Activated naive CD4-positive, alpha-beta T cell treated with anti-CD3 and anti-CD28 coated beads, Interleukin-2, amount 50 U/mL, for 72 hours (primary cell): ENCODE measurements at regions not wholly inside any gene's neighbourhood (a gene's known extent, or its start where the extent isn't known, plus 50 kb on each side); places are given as distances from the start of the nearest gene placed in this dataset.

ENCODE experiments used
- ATAC-seq, 2 donors: fragments of 150-1000 bp; cut with Tn5 transposase; 2 replicates each; pipeline ENCODE4 v1.10.0; 2021; ENCODE audit warnings: mild to moderate bottlenecking in 2 of 2, moderate library complexity in 2 of 2
- DNase-seq, 2 donors: peaks; one replicate each; pipeline ENCODE4 v3.0.0; 2021 to 2022; ENCODE audit warnings: low spot score in 2 of 2
- H3K27ac Mint-ChIP-seq, 2 donors: one replicate each; pipeline ENCODE4 v1.8.0; 2022; ENCODE audit warnings: mild to moderate bottlenecking in 2 of 2, mixed read lengths in 2 of 2
- H3K36me3 Mint-ChIP-seq, 2 donors: one replicate each; pipeline ENCODE4 v1.8.0; 2022; ENCODE audit warnings: mixed read lengths in 2 of 2
- H3K9me3 Mint-ChIP-seq, 2 donors: one replicate each; pipeline ENCODE4 v1.8.0; 2022; ENCODE audit warnings: mixed read lengths in 2 of 2

DNA sequence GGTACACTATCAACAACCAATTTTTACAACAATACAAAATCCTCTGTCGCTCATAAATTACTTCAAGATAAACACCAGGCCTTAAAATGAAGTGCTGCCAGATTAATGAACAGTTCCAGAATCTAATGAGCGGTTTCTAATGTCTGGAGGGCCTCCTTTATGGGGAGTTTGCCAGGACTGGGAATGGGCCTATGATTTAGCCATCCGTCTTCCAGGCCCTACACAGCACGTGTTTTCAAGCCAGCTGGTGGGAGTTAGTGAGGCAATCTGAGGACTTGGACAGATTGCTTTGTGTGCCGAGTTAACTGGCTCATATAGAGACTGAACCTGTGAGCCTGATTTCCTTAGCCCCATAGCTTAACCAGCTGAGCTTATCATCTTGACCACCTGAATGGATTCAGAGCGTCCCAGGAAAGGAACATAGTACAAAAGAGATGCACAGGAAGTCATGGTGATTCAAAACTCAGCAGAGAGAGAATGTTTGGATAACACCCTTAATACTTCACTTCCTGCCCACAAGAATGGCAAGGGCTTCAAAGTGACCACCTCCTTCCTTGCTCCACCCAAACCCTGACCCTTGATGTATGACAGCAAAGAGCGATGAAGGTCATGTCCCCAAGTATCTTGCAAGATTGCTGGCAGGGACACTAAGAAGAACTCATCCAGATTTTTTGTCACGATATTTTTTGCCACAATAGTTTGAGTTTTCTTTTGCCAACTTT, 143.5 kb downstream of the SLC30A10 start:
- no peak for DNase-seq
- no peak overlapping the region for H3K27ac Mint-ChIP-seq
- H3K9me3 Mint-ChIP-seq: peaks cover 5 to 13% of the 10 kb centered on the region in 2 donors
- H3K36me3 Mint-ChIP-seq: no peaks in the 10 kb centered on the region
- ATAC-seq: no peak

DNA sequence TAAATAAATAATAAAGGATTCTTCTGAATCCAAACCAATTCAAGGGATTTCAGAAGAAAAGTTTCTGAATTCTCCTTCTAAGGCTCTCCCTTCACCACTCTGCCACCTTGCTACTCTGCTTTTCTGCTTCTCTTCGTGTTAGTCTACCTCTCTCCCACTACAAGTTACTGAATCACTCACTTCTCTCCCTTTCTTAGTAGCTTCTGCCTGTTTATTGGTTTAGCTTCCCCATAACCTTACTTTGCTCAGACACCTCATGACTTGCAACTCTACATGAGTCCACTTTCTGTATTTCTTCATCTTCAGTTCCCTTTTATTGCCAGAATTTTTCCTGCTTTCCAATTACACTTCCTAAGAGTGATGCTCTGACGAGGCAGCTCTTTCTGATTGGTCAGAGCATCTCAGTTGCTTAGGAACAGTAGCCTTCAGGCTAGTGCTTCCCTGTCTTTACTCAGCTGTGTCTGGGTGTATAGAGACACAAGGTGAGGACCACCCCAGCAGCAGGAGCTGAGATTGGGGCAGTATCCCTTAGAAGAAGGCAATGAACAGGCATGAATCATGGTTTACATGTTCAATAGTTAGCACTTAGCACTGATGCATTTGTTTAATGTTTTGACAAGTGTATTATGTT, 144.6 kb downstream of the SLC30A10 start:
- no peak for ATAC-seq
- no peaks in the 10 kb centered on the region for H3K36me3 Mint-ChIP-seq
- DNase-seq: no peak
- peaks cover 5 to 13% of the 10 kb centered on the region in 2 donors for H3K9me3 Mint-ChIP-seq
- no peak overlapping the region for H3K27ac Mint-ChIP-seq

DNA sequence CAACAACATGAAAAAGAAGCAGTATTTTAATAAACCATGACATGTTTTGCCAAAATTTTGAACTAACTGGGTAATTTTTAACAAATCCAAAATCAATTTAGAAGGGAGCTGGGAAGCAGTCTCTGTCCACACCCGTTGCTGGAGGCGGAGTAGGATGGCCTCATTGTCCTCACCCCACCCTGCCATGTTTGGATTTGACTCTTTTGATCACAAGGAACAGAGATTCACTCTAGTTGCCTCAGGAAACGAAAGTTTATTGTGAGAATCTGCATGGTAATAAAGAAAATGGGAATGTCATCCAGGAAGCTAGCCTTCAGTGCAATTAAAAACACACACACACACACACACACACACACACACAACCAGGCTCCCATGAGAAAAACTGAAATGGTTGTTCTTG, 145.4 kb downstream of the SLC30A10 start:
- Mint-ChIP-seq H3K9me3 (peaks cover 5 to 13% of the 10 kb centered on the region in 2 donors), H3K36me3 (no peaks in the 10 kb centered on the region), H3K27ac (no peak overlapping the region)
- ATAC-seq (no peak), DNase-seq (no peak)

DNA sequence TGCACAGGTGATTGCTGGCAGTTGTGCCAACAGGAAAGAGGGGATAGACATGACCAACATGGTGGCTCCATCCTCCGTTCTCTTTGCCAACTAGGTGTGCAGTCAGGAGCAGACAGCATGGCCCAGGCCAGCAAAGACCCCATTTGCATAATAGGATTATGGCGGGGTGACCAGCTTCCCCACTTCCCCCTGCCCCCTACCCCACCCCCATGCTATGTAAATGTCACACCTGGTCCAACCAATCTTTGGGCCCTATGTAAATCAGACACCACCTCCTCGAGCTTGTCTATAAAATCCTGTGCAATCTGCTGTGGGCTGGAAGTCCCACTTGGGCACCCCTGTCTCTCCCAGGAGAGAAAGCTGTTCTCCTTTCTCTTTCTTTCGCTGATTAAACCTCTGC, 146.0 kb downstream of the SLC30A10 start:
- Mint-ChIP-seq H3K36me3 (no peaks in the 10 kb centered on the region), H3K27ac (no peak overlapping the region), H3K9me3 (peaks cover 5 to 13% of the 10 kb centered on the region in 2 donors)
- no peak for ATAC-seq
- DNase-seq: no peak

DNA sequence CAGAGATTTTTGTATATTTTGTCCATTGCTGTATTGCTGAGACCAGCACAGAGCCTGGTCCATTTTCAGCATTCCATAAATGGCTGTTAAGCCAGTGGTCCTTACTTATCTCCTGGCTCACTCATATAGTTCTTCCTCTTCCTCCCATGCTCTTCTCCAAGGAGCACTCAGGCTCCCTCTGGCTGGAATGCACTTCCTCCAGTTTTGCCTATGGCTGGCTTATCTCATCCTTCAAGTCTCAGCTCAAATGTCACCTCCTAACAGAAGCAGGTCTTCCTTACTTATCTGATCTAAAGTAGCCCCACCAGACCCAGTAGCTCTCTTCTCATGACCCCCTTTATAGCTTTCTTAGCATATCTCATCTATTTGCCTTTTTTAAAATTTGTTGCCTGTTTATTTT, 146.9 kb downstream of the SLC30A10 start:
- ATAC-seq: no peak
- Mint-ChIP-seq H3K27ac (no peak overlapping the region), H3K36me3 (no peaks in the 10 kb centered on the region), H3K9me3 (peaks cover 5 to 13% of the 10 kb centered on the region in 2 donors)
- no peak for DNase-seq

DNA sequence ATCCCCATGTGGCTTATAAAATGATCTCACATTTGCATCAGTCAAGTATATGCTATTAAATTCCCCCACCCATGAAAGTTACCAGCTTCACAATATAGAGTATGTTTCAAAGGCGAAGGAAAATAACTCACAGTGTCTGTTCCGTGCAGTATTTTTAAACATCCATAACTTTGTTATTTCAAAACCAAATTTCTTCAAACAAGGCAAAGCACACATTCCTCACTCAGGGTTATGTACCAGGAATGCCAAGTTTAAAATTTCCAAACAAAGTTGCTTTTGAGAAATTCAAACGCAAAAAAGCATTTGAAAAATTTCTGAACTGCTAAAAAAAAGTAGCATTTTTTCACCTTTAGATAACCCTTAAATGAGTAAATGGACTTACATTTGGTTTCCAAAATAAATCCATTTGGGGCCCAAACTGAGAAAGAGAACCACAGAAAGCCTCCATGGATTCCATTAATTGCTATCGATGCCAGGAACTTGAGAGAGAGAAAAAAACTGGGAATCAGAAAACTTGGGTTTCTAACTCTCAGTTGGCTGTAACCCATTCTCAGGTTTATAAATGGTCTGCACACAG, 149.5 kb downstream of the SLC30A10 start:
- no peak for ATAC-seq
- Mint-ChIP-seq H3K36me3 (no peaks in the 10 kb centered on the region), H3K9me3 (peaks cover 8 to 12% of the 10 kb centered on the region in 2 donors), H3K27ac (no peak overlapping the region)
- no peak for DNase-seq

DNA sequence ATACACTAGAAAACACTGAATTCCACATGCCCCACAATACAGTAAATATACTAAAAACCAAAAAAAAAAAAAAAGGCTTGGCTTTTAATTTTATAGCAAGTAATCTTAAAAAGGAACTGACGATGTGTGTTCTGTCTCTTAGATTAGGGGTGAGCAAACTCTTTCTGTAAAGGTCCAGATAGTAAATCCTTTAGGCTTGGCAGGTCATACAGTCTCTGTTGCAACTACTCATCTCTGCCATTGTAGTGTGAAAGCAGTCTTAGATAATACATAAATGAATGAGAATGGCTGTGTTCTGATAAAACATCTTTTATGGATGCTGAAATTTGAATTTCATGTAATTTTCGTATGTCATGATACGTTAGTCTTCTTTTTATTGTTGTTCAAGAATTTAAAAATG, 150.2 kb downstream of the SLC30A10 start:
- no peaks in the 10 kb centered on the region for H3K36me3 Mint-ChIP-seq
- no peak overlapping the region for H3K27ac Mint-ChIP-seq
- DNase-seq (no peak), ATAC-seq (no peak)
- H3K9me3 Mint-ChIP-seq: peaks cover 12 to 16% of the 10 kb centered on the region in 2 donors

DNA sequence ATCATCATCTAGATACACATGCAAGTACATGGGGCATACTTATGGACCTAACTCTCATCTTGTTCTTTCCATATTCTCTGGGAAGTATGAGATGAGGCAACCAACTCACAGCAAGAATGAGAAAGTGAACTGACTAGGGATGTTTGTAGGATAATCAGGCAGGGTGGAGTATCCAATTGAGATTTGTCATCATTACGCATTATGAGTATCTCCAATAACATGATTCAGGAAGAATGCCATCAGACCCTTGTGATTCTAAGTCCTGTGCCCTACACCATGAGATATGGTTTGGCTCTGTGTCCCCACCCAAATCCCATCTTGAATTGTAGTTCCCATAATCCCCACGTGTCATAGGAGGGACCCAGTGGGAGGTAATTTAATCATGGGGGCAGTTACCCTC, 154.0 kb downstream of the SLC30A10 start:
- no peak overlapping the region for H3K27ac Mint-ChIP-seq

DNA sequence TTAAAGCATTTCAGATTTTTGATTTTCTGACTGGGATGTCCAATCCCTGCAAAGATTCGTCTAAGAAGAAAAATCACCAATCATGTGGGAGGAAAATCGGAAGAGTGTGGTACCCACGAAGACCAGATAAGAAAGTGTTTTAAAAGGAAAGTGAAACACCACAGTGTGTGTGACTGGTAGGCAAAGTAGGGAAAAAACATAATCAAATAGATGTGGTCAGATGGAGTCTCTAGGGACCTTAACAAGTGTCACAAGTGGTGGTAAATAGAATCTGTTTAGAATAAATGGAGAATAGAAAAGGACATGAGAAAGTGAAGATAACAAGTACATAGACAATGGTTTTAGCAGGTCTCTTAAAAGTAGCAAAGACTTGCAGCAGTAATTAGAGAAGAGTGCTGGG, 154.6 kb downstream of the SLC30A10 start:
- ATAC-seq (no peak), DNase-seq (no peak)
- H3K9me3 Mint-ChIP-seq: peaks cover 15 to 25% of the 10 kb centered on the region in 2 donors
- no peak overlapping the region for H3K27ac Mint-ChIP-seq
- no peaks in the 10 kb centered on the region for H3K36me3 Mint-ChIP-seq

More for the DNA sequence above, 154.0 kb downstream of the SLC30A10 start:
- ATAC-seq (no peak), DNase-seq (no peak)
- no peaks in the 10 kb centered on the region for H3K36me3 Mint-ChIP-seq
- H3K9me3 Mint-ChIP-seq: peaks cover 11 to 19% of the 10 kb centered on the region in 2 donors

DNA sequence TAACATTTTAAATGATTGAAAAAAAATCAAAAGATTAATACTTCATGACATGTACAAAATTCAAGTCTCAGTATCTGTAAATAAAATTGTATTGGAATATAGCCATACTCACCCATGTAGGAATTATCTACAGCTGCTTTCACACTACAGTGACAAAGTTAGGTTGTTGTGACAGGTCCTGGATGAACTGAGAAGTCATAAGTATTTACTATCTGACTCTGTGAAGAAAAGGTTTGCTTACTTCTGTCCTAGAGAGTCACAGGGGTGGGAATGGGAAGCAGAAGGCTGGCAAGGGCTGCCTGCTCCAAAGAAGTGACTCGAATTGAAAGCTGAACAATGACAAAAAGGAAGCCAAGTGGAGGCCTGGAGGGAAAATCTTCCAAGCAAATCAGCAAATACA, 155.2 kb downstream of the SLC30A10 start:
- ATAC-seq (no peak), DNase-seq (no peak)
- H3K36me3 Mint-ChIP-seq: no peaks in the 10 kb centered on the region
- peaks cover 19 to 28% of the 10 kb centered on the region in 2 donors for H3K9me3 Mint-ChIP-seq
- no peak overlapping the region for H3K27ac Mint-ChIP-seq

DNA sequence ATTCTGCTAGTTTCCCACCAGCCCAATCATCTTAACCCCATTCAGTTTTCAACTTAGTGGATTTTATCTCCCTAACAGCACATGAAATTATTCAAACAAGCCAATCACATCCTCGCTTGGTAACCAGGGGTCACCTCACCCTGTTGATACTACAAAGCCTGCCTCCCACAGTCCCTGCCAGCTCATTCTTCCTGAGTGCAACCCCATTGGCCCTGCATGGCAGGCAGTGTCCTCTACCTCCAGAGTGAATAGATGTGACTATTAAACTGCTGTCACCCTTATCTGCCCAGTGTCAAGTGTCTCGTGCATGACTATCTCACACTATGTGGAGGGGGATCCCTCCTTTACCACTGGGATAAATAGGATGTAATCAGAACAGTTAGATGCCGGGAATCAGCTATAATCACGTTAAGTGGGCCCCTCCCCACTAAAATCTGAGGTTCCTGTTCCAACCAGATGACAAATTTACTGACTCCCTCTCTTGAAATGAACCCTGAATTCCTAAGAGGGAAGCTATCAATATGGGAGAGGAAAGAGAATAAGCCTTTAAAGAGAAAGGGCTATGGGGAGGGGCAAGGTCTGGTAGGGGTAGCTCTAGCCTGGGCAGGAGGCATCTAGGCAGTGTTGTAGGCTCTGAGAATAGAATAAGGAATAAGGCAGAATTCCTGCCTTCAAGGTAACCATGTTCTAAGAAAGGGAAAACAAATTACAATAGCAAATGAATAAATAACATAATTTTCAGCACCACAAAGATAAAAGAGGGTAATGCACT, 155.9 kb downstream of the SLC30A10 start:
- Mint-ChIP-seq H3K9me3 (peaks cover 19 to 28% of the 10 kb centered on the region in 2 donors), H3K27ac (no peak overlapping the region), H3K36me3 (no peaks in the 10 kb centered on the region)
- ATAC-seq (no peak), DNase-seq (no peak)

DNA sequence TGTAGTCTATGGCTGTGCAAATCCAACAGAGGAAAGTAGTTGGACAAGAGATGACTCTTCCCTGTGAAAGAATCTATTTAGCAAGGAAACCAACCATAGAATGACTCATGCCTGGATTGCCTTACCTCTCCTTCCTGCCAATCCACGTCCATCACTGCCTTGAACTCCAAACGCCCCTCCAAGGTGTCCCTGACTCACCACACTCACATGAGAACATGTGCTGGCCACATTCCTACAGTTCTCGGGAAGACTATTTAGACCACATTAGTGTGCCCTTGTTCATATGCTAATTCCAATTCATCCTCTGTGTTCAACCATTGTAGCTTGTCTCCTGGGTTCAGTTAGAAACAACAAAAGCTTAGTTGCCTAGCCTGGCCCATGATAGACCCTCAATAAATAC, 157.3 kb downstream of the SLC30A10 start:
- ATAC-seq (no peak), DNase-seq (no peak)
- Mint-ChIP-seq H3K36me3 (no peaks in the 10 kb centered on the region), H3K9me3 (peaks cover 23 to 28% of the 10 kb centered on the region in 2 donors), H3K27ac (no peak overlapping the region)

DNA sequence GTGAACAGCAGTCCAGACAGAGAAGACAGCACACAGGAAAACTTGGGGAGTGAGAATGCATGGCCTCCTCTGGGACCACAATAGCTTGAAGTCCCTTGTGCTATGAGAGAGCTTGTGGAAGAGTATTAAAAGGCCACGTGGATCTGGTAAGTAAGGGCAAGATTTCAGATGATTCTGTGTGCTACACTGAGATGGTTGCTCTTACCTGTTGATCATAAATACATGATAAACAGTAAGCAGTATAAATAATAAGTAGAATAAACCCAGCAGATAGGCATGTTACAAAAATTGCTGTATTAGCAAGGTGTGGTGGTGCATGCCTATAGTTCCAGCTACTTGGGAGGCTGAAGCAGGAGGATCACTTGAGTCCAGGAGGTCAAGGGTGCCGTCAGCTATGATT, 150.4 kb upstream of the ZC3H11B start:
- ATAC-seq (no peak), DNase-seq (no peak)
- no peaks in the 10 kb centered on the region for H3K36me3 Mint-ChIP-seq
- H3K9me3 Mint-ChIP-seq: peaks cover 7 to 8% of the 10 kb centered on the region in 2 donors
- no peak overlapping the region for H3K27ac Mint-ChIP-seq

DNA sequence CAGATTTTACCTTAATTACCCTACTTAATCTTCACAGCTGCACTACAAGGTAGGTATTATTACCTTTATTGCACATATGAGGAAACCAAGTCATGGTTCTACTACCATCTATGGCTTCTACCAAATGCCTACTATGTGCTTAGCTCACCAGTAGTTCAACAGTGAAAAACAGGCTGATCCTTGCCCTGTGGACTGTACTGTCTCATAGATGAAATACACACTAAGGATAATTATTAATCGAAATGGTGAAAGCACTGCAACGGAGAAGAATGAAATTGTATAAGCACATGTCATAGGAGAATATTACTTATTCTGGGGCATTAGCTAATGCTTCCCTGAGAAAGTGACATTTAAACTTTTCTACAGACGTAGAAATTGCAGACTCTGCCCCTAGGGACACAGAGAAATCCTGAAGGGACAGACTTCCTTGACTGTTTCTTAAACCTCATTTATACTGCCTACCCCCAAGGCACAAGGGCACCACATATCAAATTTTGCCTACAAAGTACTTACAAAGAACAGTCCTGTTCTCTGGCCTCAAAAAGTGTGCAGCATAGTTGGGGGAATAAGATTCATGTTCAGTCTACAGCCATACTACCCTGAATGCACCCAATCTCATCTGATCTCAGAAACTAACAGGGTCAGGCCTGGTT, 148.4 kb upstream of the ZC3H11B start:
- DNase-seq: no peak

DNA sequence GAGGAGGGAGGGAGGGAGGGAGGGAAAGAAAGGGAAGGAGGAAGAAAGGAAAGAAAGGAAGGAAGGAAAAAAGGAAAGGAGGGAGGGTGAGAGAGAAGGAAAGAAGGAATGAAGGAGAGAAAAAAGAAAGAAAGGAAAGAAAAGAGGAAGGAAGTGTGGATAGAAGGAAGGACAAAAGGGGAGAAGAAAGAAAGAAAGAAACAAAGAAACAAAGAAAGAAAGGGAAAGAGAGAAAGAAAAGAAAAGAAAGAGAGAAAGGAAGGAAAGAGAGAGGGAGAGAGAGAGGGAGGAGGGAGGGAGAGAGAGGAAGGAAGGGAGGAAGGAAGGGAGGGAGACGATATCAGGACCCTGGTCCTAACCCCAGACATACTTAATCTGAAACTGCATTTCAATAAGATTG, 146.2 kb upstream of the ZC3H11B start:
- ATAC-seq: no peak
- Mint-ChIP-seq H3K9me3 (peaks cover 4 to 9% of the 10 kb centered on the region in 2 donors), H3K36me3 (no peaks in the 10 kb centered on the region), H3K27ac (no peak overlapping the region)
- no peak for DNase-seq

More for the DNA sequence above, 148.4 kb upstream of the ZC3H11B start:
- Mint-ChIP-seq H3K9me3 (peaks cover 4 to 9% of the 10 kb centered on the region in 2 donors), H3K27ac (no peak overlapping the region), H3K36me3 (no peaks in the 10 kb centered on the region)
- ATAC-seq: no peak

DNA sequence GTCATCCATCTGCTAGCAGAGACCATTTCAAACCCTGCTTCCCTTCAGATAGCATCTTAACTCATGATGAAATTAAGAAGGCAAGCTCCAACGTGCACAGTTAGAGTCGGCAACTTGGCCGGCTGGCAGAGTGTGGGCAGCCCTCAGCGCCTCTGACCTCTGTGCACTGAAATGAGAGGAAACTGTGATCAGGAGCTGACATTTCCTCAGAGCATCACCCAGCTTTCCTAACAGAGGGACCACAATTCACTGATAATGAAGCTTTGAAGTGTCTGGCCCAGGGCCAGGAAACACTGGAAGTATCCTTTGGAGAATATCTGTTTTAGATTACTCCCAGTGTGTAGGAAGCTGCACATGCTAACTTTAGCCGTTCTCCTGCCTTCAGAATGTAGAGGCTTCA, 145.0 kb upstream of the ZC3H11B start:
- no peak for ATAC-seq

DNA sequence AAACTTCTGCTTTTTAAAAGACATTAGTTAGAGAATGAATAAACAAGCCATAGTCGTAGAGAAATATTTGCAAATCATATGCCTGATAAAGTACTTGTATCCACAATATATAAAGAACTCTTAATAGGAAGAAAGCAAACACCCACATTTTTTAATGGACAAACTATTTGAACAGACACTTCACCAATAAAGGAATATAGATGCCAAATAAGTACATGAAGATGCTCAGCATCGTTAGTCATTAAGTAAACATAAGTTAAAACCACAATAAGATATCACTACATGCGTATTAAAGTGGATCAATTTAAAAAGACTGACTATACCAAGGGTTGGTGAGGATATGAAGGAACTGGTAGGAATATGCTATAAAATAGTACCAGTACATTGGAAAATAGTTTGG, 142.3 kb upstream of the ZC3H11B start:
- no peak overlapping the region for H3K27ac Mint-ChIP-seq

More for the DNA sequence above, 145.0 kb upstream of the ZC3H11B start:
- H3K27ac Mint-ChIP-seq: no peak overlapping the region
- peaks cover 0 to 4% of the 10 kb centered on the region in 2 donors for H3K9me3 Mint-ChIP-seq
- no peaks in the 10 kb centered on the region for H3K36me3 Mint-ChIP-seq
- DNase-seq: no peak

More for the DNA sequence above, 142.3 kb upstream of the ZC3H11B start:
- H3K36me3 Mint-ChIP-seq: no peaks in the 10 kb centered on the region
- peaks cover 0 to 4% of the 10 kb centered on the region in 2 donors for H3K9me3 Mint-ChIP-seq
- ATAC-seq (no peak), DNase-seq (no peak)
